Endothelial cell of umbilical vein (primary cell): ENCODE measurements at regions not wholly inside any gene's neighbourhood (a gene's known extent, or its start where the extent isn't known, plus 50 kb on each side); places are given as distances from the start of the nearest gene placed in this dataset.
A peak's percentile ranks its signal among the peaks of the same experiment; 100 is the strongest.

ENCODE experiments used
- BruUV-seq: library from RNA; stranded (reverse); fragments of 400-500 nt; replicated peaks from 2 replicates; lab custom pipeline; 2021; lab: Mats Ljungman, UMichigan
- CTCF ChIA-PET: fragments of 300-600, 350-600 bp; sonication (Branson Sonifier 250); formaldehyde crosslinking; loops from one replicate; lab custom pipeline; 2021; ENCODE audit warnings: antibody characterized with exemption, inconsistent platforms; lab: Charles Lee
- POLR2A ChIA-PET: fragments of 300-600, 350-600 bp; sonication (Branson Sonifier 250); formaldehyde crosslinking; loops from one replicate; lab custom pipeline; 2021; ENCODE audit warnings: antibody characterized with exemption, inconsistent platforms; lab: Charles Lee
- DNase-seq: peaks from one replicate; pipeline ENCODE4 v3.0.0-alpha.2; 2011; ENCODE audit warnings: low read depth, low spot score
- FAIRE-seq: peaks from 2 replicates; lab custom pipeline; 2011; peaks lifted over from hg19 to GRCh38; lab: Jason Lieb, UNC
- H2AFZ ChIP-seq: 2 replicates; pipeline ENCODE4 v1.6.0; 2012; ENCODE audit warnings: low read depth, low read length, control low read depth, inconsistent platforms
- H3K27ac ChIP-seq: 2 replicates; pipeline ENCODE4 v1.5.1; 2011; ENCODE audit warnings: low read depth, mild to moderate bottlenecking, control low read depth, low read length, moderate library complexity; ENCODE audit not compliant: insufficient read depth
- H3K27me3 ChIP-seq, 2 experiments: 2 replicates each; pipeline versions ENCODE4 v1.6.0 to v1.6.1; 2011; ENCODE audit warnings: low read length in 2 of 2, mixed read lengths in 1 of 2; ENCODE audit not compliant: control insufficient read depth in 2 of 2, insufficient read depth in 2 of 2
- H3K36me3 ChIP-seq, 2 experiments: 2 replicates in 1 of 2; 3 replicates in 1 of 2; pipeline ENCODE4 v1.5.1; 2011; ENCODE audit warnings: low read length in 2 of 2, mild to moderate bottlenecking in 1 of 2, moderate library complexity in 1 of 2; ENCODE audit not compliant: control insufficient read depth in 2 of 2, insufficient read depth in 2 of 2; ENCODE audit errors: extremely low read depth in 1 of 2
- H3K4me1 ChIP-seq: 3 replicates; pipeline ENCODE4 v1.5.1; 2011; ENCODE audit warnings: mild to moderate bottlenecking, low read length; ENCODE audit not compliant: control insufficient read depth, insufficient read depth; ENCODE audit errors: extremely low read depth
- H3K4me2 ChIP-seq: 2 replicates; pipeline ENCODE4 v1.6.1; 2011; ENCODE audit warnings: low read length, control low read depth, mixed read lengths; ENCODE audit not compliant: insufficient read depth
- H3K4me3 ChIP-seq, 3 experiments: fragments of 200-600 bp in 1 of 3; sonication (generic), shearing (Covaris generic) in 1 of 3; replicated peaks in 1 of 3; 2 replicates each; pipeline ENCODE4 v1.5.1; 2011 to 2016; ENCODE audit warnings: control low read depth in 3 of 3, low read length in 3 of 3, mild to moderate bottlenecking in 2 of 3, inconsistent platforms in 1 of 3, low read depth in 1 of 3, moderate library complexity in 1 of 3; ENCODE audit not compliant: insufficient read depth in 1 of 3
- H3K79me2 ChIP-seq: 2 replicates; pipeline ENCODE4 v1.6.0; 2012; ENCODE audit warnings: low read length, inconsistent platforms; ENCODE audit not compliant: control insufficient read depth, insufficient read depth
- H3K9ac ChIP-seq: replicated peaks from 2 replicates; pipeline ENCODE3; 2011; ENCODE audit warnings: low read length, control low read depth; ENCODE audit not compliant: insufficient read depth; ENCODE audit errors: extremely low read depth
- H3K9me1 ChIP-seq: replicated peaks from 3 replicates; pipeline ENCODE4 v1.6.0; 2011; ENCODE audit warnings: mild to moderate bottlenecking, low read length; ENCODE audit not compliant: control insufficient read depth, insufficient read depth; ENCODE audit errors: extremely low read depth
- H3K9me3 ChIP-seq: replicated peaks from 2 replicates; pipeline ENCODE4 v1.5.1; 2012; ENCODE audit warnings: low read length, inconsistent platforms; ENCODE audit not compliant: control insufficient read depth, insufficient read depth
- H4K20me1 ChIP-seq: replicated peaks from 2 replicates; pipeline ENCODE3; 2011; ENCODE audit warnings: mild to moderate bottlenecking, low read length; ENCODE audit not compliant: control insufficient read depth, insufficient read depth; ENCODE audit errors: extremely low read depth
- CTCF ChIP-seq, 2 donors: IDR thresholded peaks; 1 replicate in 1 of 2; 2 replicates in 1 of 2; pipeline ENCODE4 v1.5.1; 2011; ENCODE audit warnings: low read length in 2 of 2, mild to moderate bottlenecking in 2 of 2, moderate library complexity in 2 of 2, control low read depth in 1 of 2, inconsistent platforms in 1 of 2, low read depth in 1 of 2; ENCODE audit not compliant: insufficient read depth in 1 of 2; ENCODE audit errors: extremely low read depth in 1 of 2
- FOS ChIP-seq: IDR thresholded peaks from 2 replicates; pipeline ENCODE4 v1.6.1; 2011; ENCODE audit warnings: mild to moderate bottlenecking, low read length, moderate library complexity, borderline replicate concordance; ENCODE audit not compliant: insufficient read depth
- GATA2 ChIP-seq: IDR thresholded peaks from 2 replicates; pipeline ENCODE4 v1.7.0; 2011; ENCODE audit warnings: low read depth, mild to moderate bottlenecking, moderate library complexity, mixed read lengths, low read length; ENCODE audit not compliant: insufficient read length, insufficient read depth
- JUN ChIP-seq: IDR thresholded peaks from 2 replicates; pipeline ENCODE4 v1.6.1; 2011; ENCODE audit warnings: borderline replicate concordance, low read depth; ENCODE audit not compliant: insufficient read length, insufficient read depth
- MAX ChIP-seq: IDR thresholded peaks from 2 replicates; pipeline ENCODE4 v1.6.1; 2011; ENCODE audit not compliant: insufficient read depth, insufficient read length
- dilution Hi-C: fragments of 300-500 bp; cut with MboI; formaldehyde crosslinking; loops from one replicate; pipeline ENCODE4 v1.15.0; 2019; ENCODE audit warnings: low sequenced_read_pairs; ENCODE audit not compliant: extremely low pct_ligation_motif_present
- intact Hi-C: fragments of 100-400 bp; cut with micrococcal nuclease; formaldehyde crosslinking; loops from one replicate; pipeline ENCODE4 v1.10.0; 2022

GRCh38 chr7:17530741-17531421 lies 232.4 kb downstream of the AHR start:
- DNase-seq (peak; percentile 60), FAIRE-seq (peak; percentile 70)
- H3K79me2 ChIP-seq: no peaks in the 10 kb centered on the region
- intact Hi-C loops: loop anchor here (1.0 to 5.0 kb wide), 4 partner anchors 226 to 604 kb away; no protein-coding TSS in a partner anchor
- H3K9me3 ChIP-seq: no peaks in the 10 kb centered on the region
- H3K4me1 ChIP-seq: peaks cover 4% of the 10 kb centered on the region
- CTCF ChIA-PET: interaction anchor here (0.7 to 4.1 kb wide), 16 partner anchors 9 to 605 kb away, joined by 3 to 57 read pairs (median 4); no protein-coding TSS in a partner anchor
- TF ChIP-seq GATA2: no peak
- TF ChIP-seq CTCF (IDR thresholded peaks at IDR 0.05; ENCODE audit: extremely low read depth in 1 of 2, insufficient read depth in 1 of 2, low read depth in 1 of 2, low read length in 2 of 2): peak in 1 of 2 donors; percentile 16
- H3K36me3 ChIP-seq: no peaks in the 10 kb centered on the region
- H3K9ac ChIP-seq: no peak overlapping the region
- no peak overlapping the region for H3K4me2 ChIP-seq
- no peaks in the 10 kb centered on the region for H3K9me1 ChIP-seq
- no peak overlapping the region for H3K27ac ChIP-seq
- no peak overlapping the region for H2AFZ ChIP-seq
- dilution Hi-C loops: no loop called here
- H3K27me3 ChIP-seq: no peaks in the 10 kb centered on the region
- no peaks in the 10 kb centered on the region for H4K20me1 ChIP-seq
- POLR2A ChIA-PET: no interaction called here
- BruUV-seq: no TSS peak
- H3K4me3 ChIP-seq: no peak overlapping the region

- no peaks in the 10 kb centered on the region for H3K9me3 ChIP-seq
- no peak for DNase-seq
- H4K20me1 ChIP-seq: no peaks in the 10 kb centered on the region
- dilution Hi-C loops: no loop called here
- H3K9ac ChIP-seq: no peak overlapping the region
- no peak for TF ChIP-seq CTCF (IDR thresholded peaks at IDR 0.05; ENCODE audit: extremely low read depth in 1 of 2, insufficient read depth in 1 of 2, low read depth in 1 of 2, low read length in 2 of 2)
- peak; percentile 47 for TF ChIP-seq GATA2
- peak; percentile 55 for TF ChIP-seq FOS
- TF ChIP-seq MAX: no peak
- no peak for TF ChIP-seq JUN
- H3K36me3 ChIP-seq: no peaks in the 10 kb centered on the region
- intact Hi-C loops: loop anchor here (1.0 to 5.0 kb wide), 3 partner anchors 12 to 606 kb away; no protein-coding TSS in a partner anchor
- H3K4me2 ChIP-seq: no peak overlapping the region
- peak overlapping the region; percentile 26 for H2AFZ ChIP-seq
- H3K4me3 ChIP-seq: no peak overlapping the region
- no peak for FAIRE-seq
- H3K27me3 ChIP-seq: no peaks in the 10 kb centered on the region
- CTCF ChIA-PET: interaction anchor here (0.7 to 4.1 kb wide), 4 partner anchors 9 to 550 kb away, joined by 3 to 57 read pairs (median 10); no protein-coding TSS in a partner anchor
- H3K27ac ChIP-seq: no peak overlapping the region
- no peaks in the 10 kb centered on the region for H3K79me2 ChIP-seq
- H3K9me1 ChIP-seq: no peaks in the 10 kb centered on the region
- peaks cover 4% of the 10 kb centered on the region for H3K4me1 ChIP-seq
- no TSS peak for BruUV-seq
- POLR2A ChIA-PET: no interaction called here
These were observed 234.5 kb downstream of the AHR start for GRCh38 chr7:17532861-17533404.
